SK-N-SH (cell line): ENCODE measurements at regions not wholly inside any gene's neighbourhood (a gene's known extent, or its start where the extent isn't known, plus 50 kb on each side); places are given as distances from the start of the nearest gene placed in this dataset.
"Not testable (repeated sequence)": the region's sequence is repeated elsewhere in the genome, so short reads cannot be mapped to it uniquely, and the experiment has no call there.

Experiments used
- EP300 ChIP-seq, 2 experiments: IDR thresholded peaks; 2 replicates each; pipeline versions ENCODE4 v1.4.0 to v1.6.1; 2012; ENCODE audit warnings: borderline replicate concordance in 1 of 2, low read depth in 1 of 2, low read length in 1 of 2
- GABPA ChIP-seq: IDR thresholded peaks from 2 replicates; pipeline ENCODE4 v1.4.0; 2012; ENCODE audit warnings: low read depth, mild to moderate bottlenecking
- MXI1 ChIP-seq: IDR thresholded peaks from 2 replicates; pipeline ENCODE4 v1.6.1; 2012; ENCODE audit warnings: mild to moderate bottlenecking, low read depth, low read length, improper control_type of control experiment
- NFIC ChIP-seq: IDR thresholded peaks from 2 replicates; pipeline ENCODE4 v1.4.0; 2012; ENCODE audit warnings: borderline replicate concordance
- POLR2AphosphoS5 ChIP-seq: IDR thresholded peaks from 2 replicates; pipeline ENCODE4 v1.6.1; 2012; ENCODE audit warnings: low read depth, low read length
- RCOR1 ChIP-seq: fragments of 150-350 bp; IDR thresholded peaks from 2 replicates; pipeline ENCODE4 v1.6.1; 2017; ENCODE audit warnings: antibody characterized with exemption, low read length
- TAF1 ChIP-seq: IDR thresholded peaks from 2 replicates; pipeline ENCODE4 v1.6.1; 2012; ENCODE audit warnings: low read depth, mild to moderate bottlenecking, low read length, moderate library complexity, borderline replicate concordance
- TEAD4 ChIP-seq: IDR thresholded peaks from 2 replicates; pipeline ENCODE4 v1.4.0; 2012; ENCODE audit warnings: mild to moderate bottlenecking, borderline replicate concordance; ENCODE audit not compliant: insufficient read depth
- YY1 ChIP-seq: IDR thresholded peaks from 2 replicates; pipeline ENCODE4 v1.4.0; 2012; ENCODE audit warnings: low read depth, mild to moderate bottlenecking
- TF ChIP-seq, protein P1 (sequence below): fragments of 150-350 bp; IDR thresholded peaks from 2 replicates; pipeline ENCODE4 v1.6.1; 2016; ENCODE audit warnings: mild to moderate bottlenecking, low read depth, low read length
- TF ChIP-seq, protein P2 (sequence below): fragments of 200-600 bp; sonication (generic); IDR thresholded peaks from 2 replicates; pipeline ENCODE4 v1.6.1; 2017; ENCODE audit warnings: antibody characterized with exemption, mild to moderate bottlenecking, moderate library complexity
- TF ChIP-seq, protein P3 (sequence below): IDR thresholded peaks from 2 replicates; pipeline ENCODE4 v1.4.0; 2012; ENCODE audit warnings: low read depth, borderline replicate concordance
- TF ChIP-seq, protein P4 (sequence below): fragments of 150-350 bp; IDR thresholded peaks from 2 replicates; pipeline ENCODE4 v1.6.1; 2017; ENCODE audit warnings: antibody characterized with exemption, low read length, low read depth, borderline replicate concordance

DNA sequence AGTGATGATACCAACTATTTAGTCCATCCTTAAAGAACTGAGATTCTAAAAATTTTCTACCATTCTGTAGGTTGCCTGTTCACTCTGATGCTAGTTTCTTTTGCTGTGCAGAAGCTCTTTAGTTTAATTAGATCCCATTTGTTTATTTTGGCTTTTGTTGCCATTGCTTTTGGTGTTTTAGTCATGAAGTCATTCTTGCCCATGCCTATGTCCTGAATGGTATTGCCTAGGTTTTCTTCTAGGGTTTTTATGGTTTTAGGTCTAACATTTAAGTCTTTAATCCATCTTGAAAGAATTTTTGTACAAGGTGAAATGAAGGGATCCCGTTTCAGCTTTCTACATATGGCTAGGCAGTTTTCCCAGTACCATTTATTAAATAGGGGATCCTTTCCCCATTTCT, 63.9 kb upstream of the TNFSF4 start:
- TF ChIP-seq EP300 (IDR thresholded peaks at IDR 0.05; ENCODE audit: borderline replicate concordance in 1 of 2, low read depth in 1 of 2, low read length in 1 of 2); RCOR1; GABPA; POLR2AphosphoS5; MXI1; NFIC; YY1; TEAD4; TAF1: not testable (repeated sequence)
- TF ChIP-seq, protein P1, sequence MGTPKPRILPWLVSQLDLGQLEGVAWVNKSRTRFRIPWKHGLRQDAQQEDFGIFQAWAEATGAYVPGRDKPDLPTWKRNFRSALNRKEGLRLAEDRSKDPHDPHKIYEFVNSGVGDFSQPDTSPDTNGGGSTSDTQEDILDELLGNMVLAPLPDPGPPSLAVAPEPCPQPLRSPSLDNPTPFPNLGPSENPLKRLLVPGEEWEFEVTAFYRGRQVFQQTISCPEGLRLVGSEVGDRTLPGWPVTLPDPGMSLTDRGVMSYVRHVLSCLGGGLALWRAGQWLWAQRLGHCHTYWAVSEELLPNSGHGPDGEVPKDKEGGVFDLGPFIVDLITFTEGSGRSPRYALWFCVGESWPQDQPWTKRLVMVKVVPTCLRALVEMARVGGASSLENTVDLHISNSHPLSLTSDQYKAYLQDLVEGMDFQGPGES = not testable (repeated sequence)
- TF ChIP-seq, protein P2, sequence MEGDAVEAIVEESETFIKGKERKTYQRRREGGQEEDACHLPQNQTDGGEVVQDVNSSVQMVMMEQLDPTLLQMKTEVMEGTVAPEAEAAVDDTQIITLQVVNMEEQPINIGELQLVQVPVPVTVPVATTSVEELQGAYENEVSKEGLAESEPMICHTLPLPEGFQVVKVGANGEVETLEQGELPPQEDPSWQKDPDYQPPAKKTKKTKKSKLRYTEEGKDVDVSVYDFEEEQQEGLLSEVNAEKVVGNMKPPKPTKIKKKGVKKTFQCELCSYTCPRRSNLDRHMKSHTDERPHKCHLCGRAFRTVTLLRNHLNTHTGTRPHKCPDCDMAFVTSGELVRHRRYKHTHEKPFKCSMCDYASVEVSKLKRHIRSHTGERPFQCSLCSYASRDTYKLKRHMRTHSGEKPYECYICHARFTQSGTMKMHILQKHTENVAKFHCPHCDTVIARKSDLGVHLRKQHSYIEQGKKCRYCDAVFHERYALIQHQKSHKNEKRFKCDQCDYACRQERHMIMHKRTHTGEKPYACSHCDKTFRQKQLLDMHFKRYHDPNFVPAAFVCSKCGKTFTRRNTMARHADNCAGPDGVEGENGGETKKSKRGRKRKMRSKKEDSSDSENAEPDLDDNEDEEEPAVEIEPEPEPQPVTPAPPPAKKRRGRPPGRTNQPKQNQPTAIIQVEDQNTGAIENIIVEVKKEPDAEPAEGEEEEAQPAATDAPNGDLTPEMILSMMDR = not testable (repeated sequence)
- TF ChIP-seq, protein P3, sequence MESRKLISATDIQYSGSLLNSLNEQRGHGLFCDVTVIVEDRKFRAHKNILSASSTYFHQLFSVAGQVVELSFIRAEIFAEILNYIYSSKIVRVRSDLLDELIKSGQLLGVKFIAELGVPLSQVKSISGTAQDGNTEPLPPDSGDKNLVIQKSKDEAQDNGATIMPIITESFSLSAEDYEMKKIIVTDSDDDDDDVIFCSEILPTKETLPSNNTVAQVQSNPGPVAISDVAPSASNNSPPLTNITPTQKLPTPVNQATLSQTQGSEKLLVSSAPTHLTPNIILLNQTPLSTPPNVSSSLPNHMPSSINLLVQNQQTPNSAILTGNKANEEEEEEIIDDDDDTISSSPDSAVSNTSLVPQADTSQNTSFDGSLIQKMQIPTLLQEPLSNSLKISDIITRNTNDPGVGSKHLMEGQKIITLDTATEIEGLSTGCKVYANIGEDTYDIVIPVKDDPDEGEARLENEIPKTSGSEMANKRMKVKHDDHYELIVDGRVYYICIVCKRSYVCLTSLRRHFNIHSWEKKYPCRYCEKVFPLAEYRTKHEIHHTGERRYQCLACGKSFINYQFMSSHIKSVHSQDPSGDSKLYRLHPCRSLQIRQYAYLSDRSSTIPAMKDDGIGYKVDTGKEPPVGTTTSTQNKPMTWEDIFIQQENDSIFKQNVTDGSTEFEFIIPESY = not testable (repeated sequence)
- TF ChIP-seq, protein P4, sequence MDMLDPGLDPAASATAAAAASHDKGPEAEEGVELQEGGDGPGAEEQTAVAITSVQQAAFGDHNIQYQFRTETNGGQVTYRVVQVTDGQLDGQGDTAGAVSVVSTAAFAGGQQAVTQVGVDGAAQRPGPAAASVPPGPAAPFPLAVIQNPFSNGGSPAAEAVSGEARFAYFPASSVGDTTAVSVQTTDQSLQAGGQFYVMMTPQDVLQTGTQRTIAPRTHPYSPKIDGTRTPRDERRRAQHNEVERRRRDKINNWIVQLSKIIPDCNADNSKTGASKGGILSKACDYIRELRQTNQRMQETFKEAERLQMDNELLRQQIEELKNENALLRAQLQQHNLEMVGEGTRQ = not testable (repeated sequence)
